Calu3 (cell line): ENCODE measurements at regions not wholly inside any gene's neighbourhood (a gene's known extent, or its start where the extent isn't known, plus 50 kb on each side); places are given as distances from the start of the nearest gene placed in this dataset.
"Not testable (repeated sequence)": the region's sequence is repeated elsewhere in the genome, so short reads cannot be mapped to it uniquely, and the experiment has no call there.

Source experiments
- BruUV-seq: library from RNA; stranded (reverse); fragments of 400-500 nt; replicated peaks from 2 replicates; lab custom pipeline; 2021; lab: Mats Ljungman, UMichigan
- CTCF ChIA-PET: fragments of 300-600 bp; sonication (Branson Sonifier 250); formaldehyde crosslinking; loops from one replicate; lab custom pipeline; 2022; ENCODE audit warnings: antibody characterized with exemption; lab: Charles Lee
- DNase-seq: peaks from one replicate; pipeline ENCODE4 v3.0.0; 2022
- H3K27ac Mint-ChIP-seq: one replicate; pipeline ENCODE4 v1.8.0; 2022; ENCODE audit warnings: mixed read lengths; ENCODE audit not compliant: unreplicated experiment
- H3K27me3 Mint-ChIP-seq: one replicate; pipeline ENCODE4 v1.8.0; 2022; ENCODE audit warnings: mixed read lengths; ENCODE audit not compliant: unreplicated experiment
- H3K36me3 Mint-ChIP-seq: one replicate; pipeline ENCODE4 v1.8.0; 2022; ENCODE audit warnings: mild to moderate bottlenecking, moderate library complexity, mixed read lengths; ENCODE audit not compliant: insufficient read depth, unreplicated experiment
- H3K4me1 Mint-ChIP-seq: one replicate; pipeline ENCODE4 v1.8.0; 2022; ENCODE audit warnings: mild to moderate bottlenecking, low read depth, mixed read lengths; ENCODE audit not compliant: unreplicated experiment
- H3K4me3 Mint-ChIP-seq: one replicate; pipeline ENCODE4 v1.8.0; 2022; ENCODE audit warnings: mild to moderate bottlenecking, low read depth, moderate library complexity, mixed read lengths; ENCODE audit not compliant: unreplicated experiment
- H3K9me3 Mint-ChIP-seq: one replicate; pipeline ENCODE4 v1.8.0; 2022; ENCODE audit warnings: low read depth, mixed read lengths; ENCODE audit not compliant: unreplicated experiment
- intact Hi-C: fragments of 100-400 bp; cut with micrococcal nuclease; formaldehyde crosslinking; loops from one replicate; pipeline ENCODE4 v1.10.0; 2022; ENCODE audit not compliant: unreplicated experiment
- TF ChIP-seq, protein P1 (sequence below): fragments of 200-600 bp; IDR thresholded peaks from one replicate; pipeline ENCODE4 v1.8.0; 2022; ENCODE audit warnings: antibody characterized with exemption; ENCODE audit not compliant: unreplicated experiment

DNA sequence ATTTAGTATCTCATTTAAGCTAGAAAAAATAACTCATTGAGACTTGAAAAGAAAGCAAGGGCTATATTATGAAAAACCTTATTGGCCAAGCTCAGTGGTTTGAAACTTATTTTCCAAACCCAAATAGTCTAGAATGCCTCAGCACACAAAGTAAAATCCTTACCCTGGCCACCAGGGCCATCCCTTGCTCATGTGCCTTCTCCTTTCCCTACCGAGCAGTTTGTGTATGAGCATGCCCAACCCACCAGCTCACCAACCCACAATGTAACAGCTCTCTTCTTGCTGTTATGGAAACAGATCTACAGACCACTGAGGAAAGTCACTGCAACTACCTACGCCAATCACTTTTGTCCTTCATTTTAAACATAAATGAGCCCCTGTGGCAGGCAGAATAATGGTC, 79.6 kb upstream of the CARMIL1 start:
- CTCF ChIA-PET = interaction anchor here (1.0 to 2.2 kb wide), 2 partner anchors 10 to 15 kb away, joined by 4 read pairs; no protein-coding TSS in a partner anchor
- BruUV-seq = no TSS peak
- Mint-ChIP-seq H3K27me3 (no peaks in the 10 kb centered on the region), H3K4me3 (no peak overlapping the region), H3K36me3 (no peaks in the 10 kb centered on the region), H3K4me1 (peaks cover 1% of the 10 kb centered on the region), H3K9me3 (peaks cover 4% of the 10 kb centered on the region), H3K27ac (no peak overlapping the region)
- intact Hi-C loops = no loop called here
- TF ChIP-seq, protein P1, sequence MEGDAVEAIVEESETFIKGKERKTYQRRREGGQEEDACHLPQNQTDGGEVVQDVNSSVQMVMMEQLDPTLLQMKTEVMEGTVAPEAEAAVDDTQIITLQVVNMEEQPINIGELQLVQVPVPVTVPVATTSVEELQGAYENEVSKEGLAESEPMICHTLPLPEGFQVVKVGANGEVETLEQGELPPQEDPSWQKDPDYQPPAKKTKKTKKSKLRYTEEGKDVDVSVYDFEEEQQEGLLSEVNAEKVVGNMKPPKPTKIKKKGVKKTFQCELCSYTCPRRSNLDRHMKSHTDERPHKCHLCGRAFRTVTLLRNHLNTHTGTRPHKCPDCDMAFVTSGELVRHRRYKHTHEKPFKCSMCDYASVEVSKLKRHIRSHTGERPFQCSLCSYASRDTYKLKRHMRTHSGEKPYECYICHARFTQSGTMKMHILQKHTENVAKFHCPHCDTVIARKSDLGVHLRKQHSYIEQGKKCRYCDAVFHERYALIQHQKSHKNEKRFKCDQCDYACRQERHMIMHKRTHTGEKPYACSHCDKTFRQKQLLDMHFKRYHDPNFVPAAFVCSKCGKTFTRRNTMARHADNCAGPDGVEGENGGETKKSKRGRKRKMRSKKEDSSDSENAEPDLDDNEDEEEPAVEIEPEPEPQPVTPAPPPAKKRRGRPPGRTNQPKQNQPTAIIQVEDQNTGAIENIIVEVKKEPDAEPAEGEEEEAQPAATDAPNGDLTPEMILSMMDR = no peak
- DNase-seq = no peak

DNA sequence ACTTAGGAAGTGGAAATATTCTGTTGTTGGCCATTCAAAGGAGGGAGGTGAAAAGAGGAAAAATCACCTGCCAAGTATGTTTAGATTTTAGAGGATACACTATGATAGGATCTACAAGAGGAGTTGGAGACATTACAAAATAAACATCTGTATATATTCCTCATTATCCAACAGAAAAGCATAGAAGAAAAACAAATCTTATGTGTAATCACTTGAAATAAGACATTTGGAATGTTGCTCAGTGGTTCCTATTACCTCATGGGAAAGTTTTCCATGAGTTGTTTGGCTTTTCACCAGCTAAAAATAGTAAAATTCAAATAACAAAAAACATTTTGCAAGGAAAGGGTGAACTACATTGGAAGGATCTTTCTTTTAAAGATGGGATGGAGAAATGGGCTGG, 76.7 kb upstream of the CARMIL1 start:
- no peak for DNase-seq
- BruUV-seq = no TSS peak
- Mint-ChIP-seq H3K27me3 (no peaks in the 10 kb centered on the region), H3K27ac (no peak overlapping the region), H3K4me1 (no peaks in the 10 kb centered on the region), H3K9me3 (peaks cover 14% of the 10 kb centered on the region), H3K36me3 (no peaks in the 10 kb centered on the region), H3K4me3 (no peak overlapping the region)
- intact Hi-C loops = no loop called here
- TF ChIP-seq, protein P1 = no peak
- CTCF ChIA-PET = interaction anchor here (0.6 to 1.0 kb wide), 2 partner anchors 9 to 281 kb away, joined by 3 to 4 read pairs; no protein-coding TSS in a partner anchor

DNA sequence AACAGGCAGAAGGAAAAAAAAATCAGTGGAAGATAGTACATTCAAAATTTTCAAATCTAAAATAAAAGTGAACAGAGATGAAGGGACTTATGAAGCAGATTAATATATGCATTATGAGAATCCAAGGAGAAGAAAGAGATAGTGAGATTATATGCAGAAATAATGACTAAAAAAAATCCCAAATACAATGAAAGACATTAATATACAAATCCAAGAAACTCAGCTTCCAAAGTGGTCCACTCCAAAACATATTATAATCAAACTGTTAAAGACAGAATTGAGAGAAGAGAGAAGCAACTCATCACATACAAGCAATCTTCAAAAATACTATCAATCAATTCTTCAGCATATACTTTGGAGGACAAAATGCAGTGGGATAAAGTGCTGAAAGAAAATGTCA, 73.5 kb upstream of the CARMIL1 start:
- BruUV-seq = no TSS peak
- no peaks in the 10 kb centered on the region for H3K36me3 Mint-ChIP-seq
- DNase-seq = no peak

DNA sequence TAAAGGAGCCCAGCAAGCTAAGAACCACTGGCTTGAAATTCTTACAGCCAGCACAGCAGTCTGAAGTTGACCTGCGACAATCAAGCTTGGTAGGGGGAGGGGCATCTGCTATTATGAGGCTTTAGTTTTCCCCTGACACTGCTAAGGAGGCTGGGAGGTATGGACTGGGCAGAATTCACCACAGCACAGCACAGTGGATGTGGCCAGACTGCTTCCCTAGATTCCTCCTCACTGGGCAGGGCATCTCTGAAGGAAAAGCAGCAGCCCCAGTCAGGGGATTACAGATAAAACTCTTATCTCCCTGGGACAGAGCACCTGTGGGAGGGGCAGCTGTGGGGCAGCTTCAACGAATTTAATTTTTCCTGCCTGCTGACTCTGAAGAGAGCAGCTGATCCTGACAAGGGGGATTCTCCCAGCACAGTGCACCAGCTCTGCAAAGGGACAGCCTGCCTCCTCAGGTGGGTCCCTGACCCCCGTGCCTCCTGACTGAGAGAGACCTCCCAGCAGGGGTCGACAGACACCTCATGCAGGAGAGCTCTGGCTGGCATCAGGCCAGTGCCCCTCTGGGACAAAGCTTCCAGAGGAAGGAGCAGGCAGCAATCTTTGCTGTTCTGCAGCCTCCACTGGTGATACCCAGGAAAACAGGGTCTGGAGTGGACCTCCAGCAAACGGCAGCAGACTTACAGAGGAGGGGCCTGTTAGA, 71.6 kb upstream of the CARMIL1 start:
- intact Hi-C loops, DNase-seq, BruUV-seq, H3K27ac Mint-ChIP-seq, H3K4me1 Mint-ChIP-seq, H3K36me3 Mint-ChIP-seq, H3K4me3 Mint-ChIP-seq: not testable (repeated sequence)
- CTCF ChIA-PET = interaction anchor here (1.0 to 2.0 kb wide), 3 partner anchors 9 to 57 kb away, joined by 3 to 5 read pairs (median 4); no protein-coding TSS in a partner anchor
- H3K27me3 Mint-ChIP-seq = peaks cover 15% of the 10 kb centered on the region
- TF ChIP-seq, protein P1 = peak; percentile 18
- H3K9me3 Mint-ChIP-seq = peaks cover 29% of the 10 kb centered on the region

More for the DNA sequence above, 73.5 kb upstream of the CARMIL1 start:
- peaks cover 22% of the 10 kb centered on the region for H3K9me3 Mint-ChIP-seq
- no peak overlapping the region for H3K4me3 Mint-ChIP-seq
- TF ChIP-seq, protein P1 = no peak
- peaks cover 15% of the 10 kb centered on the region for H3K27me3 Mint-ChIP-seq
- H3K4me1 Mint-ChIP-seq = no peaks in the 10 kb centered on the region
- H3K27ac Mint-ChIP-seq = no peak overlapping the region
- intact Hi-C loops = no loop called here
- CTCF ChIA-PET = interaction anchor here (0.6 to 1.6 kb wide), 2 partner anchors 12 to 1442 kb away, joined by 3 to 6 read pairs; no protein-coding TSS in a partner anchor
